Motor neuron (in vitro differentiated cells): ENCODE measurements at regions not wholly inside any gene's neighbourhood (a gene's known extent, or its start where the extent isn't known, plus 50 kb on each side); places are given as distances from the start of the nearest gene placed in this dataset.
A peak's percentile ranks its signal among the peaks of the same experiment; 100 is the strongest.

Experiments used
- ATAC-seq, 8 experiments: fragments of 200-7000 bp; cut with Tn5 transposase; replicated peaks in 6 of 8; 2 replicates each; pipeline ENCODE4 v1.8.0; 2021; ENCODE audit warnings: mild to moderate bottlenecking in 8 of 8, moderate library complexity in 8 of 8
- H3K27ac ChIP-seq, 2 donors: fragments of 250-450 bp; sonication (Bioruptor Pico); 2 replicates each; pipeline ENCODE4 v1.9.0; 2021; ENCODE audit warnings: antibody characterized with exemption in 2 of 2, mild to moderate bottlenecking in 2 of 2, moderate library complexity in 1 of 2
- H3K4me1 ChIP-seq, 2 donors: fragments of 250-450 bp; sonication (Bioruptor Pico); replicated peaks in 1 of 2; 2 replicates each; pipeline ENCODE4 v1.6.1; 2021; ENCODE audit warnings: antibody characterized with exemption in 2 of 2, mild to moderate bottlenecking in 2 of 2, moderate library complexity in 1 of 2
- H3K4me3 ChIP-seq, 5 donors: fragments of 250-450 bp; sonication (Bioruptor Pico); 2 replicates each; pipeline ENCODE4 v1.9.0; 2021; ENCODE audit warnings: antibody characterized with exemption in 5 of 5, mild to moderate bottlenecking in 5 of 5, moderate library complexity in 4 of 5
- WGBS, 10 experiments: fragments of 450-650 bp; shearing (Covaris generic); methylation state at CpG; one replicate each; pipeline ENCODE4 v1.0.0; 2022; 5-methylcytosine and 5-hydroxymethylcytosine counted together
- in situ Hi-C, 9 experiments: fragments of 400-800 bp; cut with MboI; loops; one replicate each; pipeline ENCODE4 v1.15.0; 2021; ENCODE audit warnings: low sequenced_read_pairs in 9 of 9, low pct_unique_long_range_greater_than_20kb in 2 of 9; ENCODE audit not compliant: unreplicated experiment in 9 of 9

DNA sequence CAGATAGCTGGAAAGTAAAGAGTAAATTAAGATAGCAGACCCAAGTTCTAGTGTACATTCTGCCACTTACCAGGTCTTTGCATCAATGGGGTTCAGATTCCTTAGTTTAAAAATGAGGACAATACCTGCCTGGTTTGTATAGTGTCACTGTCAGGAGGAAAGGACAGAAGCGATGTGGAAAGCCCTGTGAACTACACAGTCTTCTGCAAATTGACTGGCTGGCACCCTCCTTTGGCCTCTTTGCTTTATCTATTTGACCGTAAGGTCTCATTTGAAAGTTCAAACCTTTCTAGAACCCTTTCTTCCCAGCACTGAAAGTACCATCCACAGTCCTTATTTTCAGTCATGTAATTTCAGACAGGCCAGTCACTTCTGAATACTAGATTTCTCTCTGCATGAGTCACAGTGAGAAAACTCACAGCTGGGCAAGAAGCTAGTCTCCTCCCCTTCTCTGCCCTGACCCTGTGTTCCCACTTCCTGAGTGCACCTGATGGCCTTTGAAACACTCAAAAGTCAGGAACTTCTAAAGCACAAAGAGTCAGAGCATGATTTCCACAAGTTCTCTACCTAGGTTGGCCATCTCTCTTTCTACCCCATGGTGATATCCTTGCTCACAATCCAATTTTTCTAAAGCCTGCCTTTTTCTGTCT, 91.3 kb upstream of the RASEF start:
- H3K27ac ChIP-seq = no peak overlapping the region
- 33 to 100% (median 84%) methylated on average over 1 to 2 of the region's 2 CpGs; no CpG with 5 or more reads in 2 of the 10 experiments for WGBS, 10 experiments
- peak in 3 of 8 experiments; percentile 54 to 100 (median 99) for ATAC-seq
- in situ Hi-C loops = no loop called here
- H3K4me1 ChIP-seq = no peaks in the 10 kb centered on the region
- no peak overlapping the region for H3K4me3 ChIP-seq

DNA sequence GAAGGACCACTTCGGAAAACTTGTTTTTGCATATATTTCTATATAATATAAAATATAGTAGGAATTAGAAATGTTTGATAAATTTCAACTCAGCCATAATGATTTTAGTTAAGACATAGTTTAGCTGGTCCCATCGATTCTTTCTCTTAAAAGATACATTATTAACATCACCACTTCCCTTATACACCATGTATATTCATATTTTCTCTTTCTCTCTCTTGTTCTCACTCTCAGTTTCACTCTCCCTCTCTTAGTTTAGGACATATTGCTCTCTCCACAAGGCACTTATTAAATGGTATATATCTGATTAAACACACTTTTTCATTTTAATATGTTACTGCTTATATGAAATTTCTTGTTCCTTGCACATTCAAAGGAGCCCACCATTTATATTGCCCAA, 90.1 kb upstream of the RASEF start:
- in situ Hi-C loops = no loop called here
- Histone ChIP-seq H3K4me3 (no peak overlapping the region), H3K4me1 (no peaks in the 10 kb centered on the region), H3K27ac (no peak overlapping the region)
- 35 to 96% (median 79%) methylated on average over 1 to 2 of the region's 2 CpGs for WGBS, 10 experiments
- ATAC-seq = no peak

DNA sequence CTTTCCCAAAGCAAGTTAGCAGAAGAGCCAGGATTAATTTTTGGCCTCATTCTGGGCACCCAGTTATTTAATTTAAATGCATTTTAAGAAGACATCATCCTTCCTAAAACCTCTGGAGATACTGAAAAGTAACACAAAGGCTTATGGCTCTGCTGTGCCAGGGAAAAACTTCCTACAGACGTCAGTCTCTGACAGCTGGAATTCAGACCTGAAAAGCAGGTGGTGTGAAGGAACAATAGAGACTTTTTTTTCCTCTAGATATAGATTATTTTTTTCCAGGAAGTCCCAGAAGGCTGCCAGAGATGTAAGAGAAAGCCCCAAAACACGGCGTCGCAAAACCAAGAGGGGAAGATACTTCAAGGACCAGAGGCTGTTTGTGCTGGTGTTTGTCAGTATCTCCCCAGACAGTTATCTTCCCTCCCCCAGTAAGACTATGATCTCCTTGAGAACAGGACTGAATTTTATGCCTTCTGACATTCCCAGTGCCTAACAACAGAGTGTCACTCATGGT, 88.7 kb upstream of the RASEF start:
- Histone ChIP-seq H3K4me1 (no peaks in the 10 kb centered on the region), H3K27ac (no peak overlapping the region), H3K4me3 (no peak overlapping the region)
- ATAC-seq = no peak
- in situ Hi-C loops = no loop called here
- 20 to 100% (median 77%) methylated on average over 1 to 4 of the region's 4 CpGs; no CpG with 5 or more reads in 1 of the 10 experiments for WGBS, 10 experiments

DNA sequence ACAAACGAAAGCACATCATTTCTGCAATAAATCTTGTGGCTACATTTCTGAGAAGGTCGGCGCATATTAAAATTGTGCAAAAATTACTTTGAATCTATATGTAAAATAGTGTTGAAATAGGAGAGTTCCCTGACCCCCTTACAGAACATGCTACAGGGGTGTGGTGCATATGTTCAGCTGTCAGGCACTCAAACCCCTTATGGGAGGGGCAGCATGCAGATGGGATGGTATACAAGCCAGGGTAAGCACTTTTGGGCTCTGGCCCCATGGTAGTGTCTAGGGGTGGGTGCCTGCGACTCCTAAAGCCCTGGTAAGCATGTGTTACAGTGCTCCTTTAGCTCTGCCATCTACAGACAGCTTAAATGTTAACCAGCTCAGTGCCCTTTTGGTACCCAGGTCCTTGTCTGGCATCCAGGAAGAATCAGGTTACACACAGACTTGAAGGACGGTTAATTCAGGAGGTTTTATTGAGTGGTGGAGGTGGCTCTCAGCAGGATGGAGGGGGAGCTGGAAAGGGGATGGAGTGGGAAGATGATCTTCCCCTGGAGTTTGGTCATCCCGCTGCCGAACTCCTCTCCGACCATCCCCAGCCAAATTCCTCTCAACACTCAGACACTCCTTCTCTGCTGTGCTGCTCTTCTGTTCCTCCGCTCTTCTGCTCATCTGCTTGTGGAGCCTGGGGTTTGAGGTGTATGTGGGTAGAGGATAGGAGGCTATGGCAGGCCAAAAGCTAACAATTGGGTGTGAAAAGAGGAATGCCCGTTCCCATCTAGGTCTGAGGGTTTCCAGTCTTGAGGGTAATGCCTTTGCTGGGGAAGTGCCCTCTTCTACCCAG, 84.6 kb upstream of the RASEF start:
- in situ Hi-C loops = no loop called here
- ATAC-seq = peak in 3 of 8 experiments; percentile 74 to 97 (median 86)
- H3K4me1 ChIP-seq = no peaks in the 10 kb centered on the region
- H3K27ac ChIP-seq = no peak overlapping the region
- H3K4me3 ChIP-seq = no peak overlapping the region
- WGBS, 10 experiments = 17 to 92% (median 81%) methylated on average over 1 to 7 of the region's 10 CpGs; no CpG with 5 or more reads in 1 of the 10 experiments

DNA sequence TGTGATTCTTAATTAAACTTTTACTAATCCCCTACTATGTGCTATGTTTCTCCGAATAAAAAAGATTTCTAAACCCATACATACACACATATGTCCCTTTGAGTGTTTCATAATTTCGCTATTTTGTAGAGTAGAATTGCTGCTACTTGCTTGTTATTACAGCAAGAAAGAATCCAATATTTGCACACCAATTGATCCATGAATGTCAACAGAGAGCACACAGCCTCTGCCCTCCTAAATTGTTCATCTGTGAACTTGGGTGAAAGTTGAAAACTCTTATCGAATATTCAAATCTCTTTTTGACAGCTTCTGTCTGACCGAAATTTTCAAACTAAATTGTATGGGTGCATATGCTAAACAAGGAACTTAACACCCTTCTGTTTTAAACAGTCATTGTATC, 83.4 kb upstream of the RASEF start:
- WGBS, 10 experiments = 4 to 88% (median 45%) methylated on average over 1 to 4 of the region's 4 CpGs; no CpG with 5 or more reads in 2 of the 10 experiments
- Histone ChIP-seq H3K27ac (no peak overlapping the region), H3K4me3 (no peak overlapping the region), H3K4me1 (no peaks in the 10 kb centered on the region)
- peak in 1 of 8 experiments; percentile 37 for ATAC-seq
- in situ Hi-C loops = no loop called here

DNA sequence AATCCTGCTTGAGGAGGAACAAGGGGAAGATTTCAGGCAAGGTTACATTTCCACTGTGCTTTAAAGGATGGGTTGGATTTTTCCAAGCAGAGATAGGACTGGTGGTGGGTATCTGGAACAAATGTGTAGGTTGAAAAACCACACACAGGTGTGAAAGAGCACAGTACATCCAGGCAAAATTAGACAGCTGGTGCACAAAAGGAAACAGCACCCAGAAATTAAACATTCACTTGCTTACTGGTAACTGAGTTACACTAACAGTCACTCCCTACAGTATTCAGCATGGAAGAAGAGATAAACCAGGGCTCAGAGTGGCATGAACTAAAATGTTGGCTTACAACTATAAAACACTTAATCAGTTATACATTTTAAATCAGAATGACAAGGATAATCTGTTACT, 81.5 kb upstream of the RASEF start:
- H3K4me1 ChIP-seq = no peaks in the 10 kb centered on the region
- no peak for ATAC-seq
- H3K4me3 ChIP-seq = no peak overlapping the region
- in situ Hi-C loops = no loop called here
- no peak overlapping the region for H3K27ac ChIP-seq

DNA sequence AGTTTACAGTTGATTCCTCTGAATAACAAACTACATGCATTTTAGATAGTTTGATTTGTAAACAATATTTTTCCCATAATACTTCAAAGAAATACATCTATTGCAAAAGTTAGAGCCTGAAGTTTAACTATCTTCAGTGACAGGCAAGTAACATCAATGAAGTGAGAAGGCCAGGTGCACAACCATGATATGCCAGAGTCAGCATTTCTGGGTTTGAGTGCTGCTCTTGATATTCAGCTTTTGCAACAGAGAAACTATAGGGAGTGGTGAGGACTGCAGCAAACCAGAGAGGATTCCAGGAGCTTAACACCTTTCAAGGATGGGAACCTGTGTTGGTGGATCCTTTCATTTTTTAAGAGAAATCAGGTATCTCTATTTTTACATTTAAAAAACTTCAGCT, 79.4 kb upstream of the RASEF start:
- Histone ChIP-seq H3K4me3 (no peak overlapping the region), H3K27ac (no peak overlapping the region), H3K4me1 (peaks cover 6 to 8% of the 10 kb centered on the region in 2 donors)
- in situ Hi-C loops = no loop called here
- ATAC-seq = no peak

DNA sequence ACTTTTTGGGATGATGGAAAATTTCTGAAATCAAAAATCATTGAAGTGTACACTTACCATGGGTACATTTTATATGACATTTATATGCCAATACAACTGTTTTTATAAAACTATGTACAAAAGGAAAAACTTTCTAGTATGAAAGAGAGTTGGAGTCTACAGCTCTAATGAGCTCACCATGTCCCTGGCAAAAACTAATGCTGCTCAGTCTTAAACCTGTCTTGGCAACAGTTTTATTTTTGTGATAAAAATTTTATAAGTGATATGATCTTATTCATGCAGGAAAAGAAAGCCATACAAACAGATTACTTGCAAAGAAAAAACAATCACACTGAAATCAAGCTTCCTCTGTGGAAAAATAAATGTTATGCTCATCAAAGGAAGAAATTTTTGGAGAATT, 78.9 kb upstream of the RASEF start:
- in situ Hi-C loops = no loop called here
- ATAC-seq = no peak
- peaks cover 6 to 8% of the 10 kb centered on the region in 2 donors for H3K4me1 ChIP-seq
- no peak overlapping the region for H3K27ac ChIP-seq
- no peak overlapping the region for H3K4me3 ChIP-seq

DNA sequence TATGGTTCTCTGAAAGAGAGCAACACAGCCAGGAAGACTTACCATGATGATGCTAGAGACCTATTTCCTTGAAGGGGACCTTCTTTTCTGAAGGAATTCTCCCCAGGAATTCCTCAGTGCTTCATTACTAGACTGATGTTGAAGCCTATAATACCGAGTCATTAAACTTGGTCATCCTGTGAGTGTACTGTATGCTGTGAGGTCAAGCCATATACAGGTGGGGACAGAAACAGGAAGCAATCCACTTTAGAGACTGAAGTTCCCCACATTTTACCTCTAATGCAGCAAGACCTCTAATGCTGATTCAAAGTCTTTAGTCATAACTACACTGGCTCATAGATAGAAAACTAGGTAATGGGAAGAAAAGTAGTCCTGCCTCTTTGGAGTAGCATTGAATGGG, 77.1 kb upstream of the RASEF start:
- Histone ChIP-seq H3K4me1 (peaks cover 6 to 8% of the 10 kb centered on the region in 2 donors), H3K27ac (no peak overlapping the region), H3K4me3 (no peak overlapping the region)
- in situ Hi-C loops = no loop called here
- 25 to 100% (median 60%) methylated on average over 1 of the region's 1 CpG; no CpG with 5 or more reads in 2 of the 10 experiments for WGBS, 10 experiments
- no peak for ATAC-seq

DNA sequence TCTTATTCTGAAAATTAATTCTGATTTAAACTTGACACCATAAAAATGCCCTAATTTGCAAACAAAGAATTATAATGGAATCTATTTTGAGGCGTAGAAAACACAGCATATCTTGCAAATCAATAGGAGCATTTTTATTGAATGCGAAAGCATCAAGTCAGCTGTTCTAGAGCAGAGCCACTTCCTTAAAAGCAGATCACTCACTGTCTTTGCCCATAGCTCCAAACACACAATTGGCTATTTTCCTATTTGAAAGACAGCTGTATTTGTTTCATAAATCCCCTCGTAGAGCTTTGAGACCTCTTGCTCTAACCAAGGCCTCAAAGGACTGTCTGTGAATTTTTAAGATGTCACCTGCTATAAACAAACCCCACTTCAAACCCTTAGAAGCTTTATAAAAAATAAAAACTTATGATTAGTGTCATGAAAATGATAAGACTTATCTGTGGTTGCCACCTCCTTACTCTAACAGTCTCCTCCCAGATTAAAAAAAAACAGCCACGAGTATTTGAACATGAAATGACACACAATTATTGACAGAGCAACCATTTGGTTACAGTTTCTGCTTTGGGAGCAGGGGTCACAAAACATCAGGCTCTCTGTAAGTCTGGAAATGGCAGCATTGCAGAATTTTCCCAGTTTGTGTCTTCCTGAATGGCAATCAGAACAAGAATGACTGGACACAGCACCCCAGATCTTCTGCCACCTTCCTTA, 75.6 kb upstream of the RASEF start:
- Histone ChIP-seq H3K27ac (no peak overlapping the region), H3K4me1 (peaks cover 6 to 8% of the 10 kb centered on the region in 2 donors), H3K4me3 (no peak overlapping the region)
- no peak for ATAC-seq
- in situ Hi-C loops = no loop called here
- 23 to 83% (median 58%) methylated on average over 2 to 4 of the region's 4 CpGs; no CpG with 5 or more reads in 1 of the 10 experiments for WGBS, 10 experiments

DNA sequence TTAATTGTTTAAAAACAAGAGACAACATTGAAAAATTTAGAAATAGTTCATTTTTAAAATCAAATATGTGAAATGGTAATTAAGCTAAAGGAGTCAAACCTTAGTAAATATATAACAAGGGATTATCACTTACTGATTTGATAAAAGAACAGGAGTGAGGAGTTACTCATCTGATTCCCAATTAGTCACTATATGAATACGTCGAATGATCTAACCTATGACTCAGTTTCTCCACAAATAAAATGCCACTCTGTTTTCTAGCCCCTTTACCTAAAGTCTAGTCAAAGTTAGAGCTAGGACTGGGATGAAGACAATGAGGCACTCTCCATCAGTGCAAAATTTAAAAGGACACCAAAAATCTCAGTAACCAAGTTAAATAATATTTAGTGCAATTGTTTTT, 70.4 kb upstream of the RASEF start:
- Histone ChIP-seq H3K4me3 (no peak overlapping the region), H3K4me1 (peaks cover 2 to 9% of the 10 kb centered on the region in 2 donors), H3K27ac (no peak overlapping the region)
- WGBS, 10 experiments = 6 to 100% (median 90%) methylated on average over 1 to 2 of the region's 2 CpGs
- in situ Hi-C loops = no loop called here
- ATAC-seq = no peak

DNA sequence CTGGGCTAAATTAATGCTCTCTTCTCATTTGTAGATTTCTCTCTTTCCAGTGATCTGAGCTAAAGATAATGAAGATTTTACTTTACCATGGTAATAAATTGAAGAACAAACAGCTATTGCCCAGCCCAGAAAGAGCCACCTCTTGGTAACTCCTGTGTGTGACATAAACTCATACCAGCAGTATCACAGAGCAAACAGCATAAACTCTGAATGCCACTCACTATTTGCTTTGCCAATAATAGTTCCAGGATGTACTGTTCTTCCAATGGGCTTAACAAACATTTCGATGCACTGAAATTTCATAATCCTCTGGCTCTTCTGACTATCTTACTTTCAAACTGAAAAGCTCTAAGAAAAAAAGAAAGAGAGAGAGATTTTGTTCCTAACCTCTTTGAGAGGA, 69.8 kb upstream of the RASEF start:
- in situ Hi-C loops = no loop called here
- WGBS, 10 experiments = 0 to 100% (median 80%) methylated on average over 1 of the region's 1 CpG; no CpG with 5 or more reads in 3 of the 10 experiments
- H3K27ac ChIP-seq = no peak overlapping the region
- no peak overlapping the region for H3K4me3 ChIP-seq
- peak in 1 of 8 experiments; percentile 61 for ATAC-seq
- peaks cover 0 to 6% of the 10 kb centered on the region in 2 donors for H3K4me1 ChIP-seq

DNA sequence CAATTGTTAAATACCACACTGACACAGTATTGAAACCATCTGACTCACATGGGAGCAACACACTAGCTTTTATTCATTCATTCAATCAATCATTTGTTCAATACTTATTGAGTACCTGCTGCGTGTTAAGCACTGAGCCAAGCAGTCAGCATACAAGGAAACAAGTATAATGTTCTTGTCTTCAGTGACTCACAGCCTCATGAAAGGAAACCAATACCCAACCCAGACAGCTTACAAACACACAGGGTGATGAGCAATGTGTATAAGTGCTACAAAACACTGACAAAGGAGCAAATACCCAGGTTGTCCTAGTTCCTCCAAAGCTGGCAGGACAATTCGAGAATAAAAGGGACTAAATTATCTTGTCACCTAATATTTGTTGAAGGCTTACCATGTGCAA, 67.6 kb upstream of the RASEF start:
- in situ Hi-C loops = no loop called here
- H3K4me3 ChIP-seq = no peak overlapping the region
- H3K4me1 ChIP-seq = peaks cover 0 to 6% of the 10 kb centered on the region in 2 donors
- 0 to 80% (median 62%) methylated on average over 1 to 2 of the region's 2 CpGs; no CpG with 5 or more reads in 3 of the 10 experiments for WGBS, 10 experiments
- peak in 7 of 8 experiments; percentile 43 to 98 (median 89) for ATAC-seq
- peak overlapping the region in 1 of 2 donors; percentile 39 for H3K27ac ChIP-seq
